H1 (cell line): ENCODE measurements at regions not wholly inside any gene's neighbourhood (a gene's known extent, or its start where the extent isn't known, plus 50 kb on each side); places are given as distances from the start of the nearest gene placed in this dataset.

Experiments
- CTCF ChIA-PET: fragments of 300-600 bp; sonication (Branson Sonifier 250); formaldehyde crosslinking; loops from one replicate; lab custom pipeline; 2021; ENCODE audit not compliant: partially characterized antibody; lab: Charles Lee
- POLR2A ChIA-PET: fragments of 300-600 bp; sonication (Branson Sonifier 250); formaldehyde crosslinking; loops from one replicate; lab custom pipeline; 2021; ENCODE audit warnings: inconsistent platforms; ENCODE audit not compliant: partially characterized antibody; lab: Charles Lee
- DNase-seq, 2 experiments: peaks; one replicate each; pipeline versions ENCODE4 v3.0.0 to v3.0.0-alpha.2; 2010 to 2022; ENCODE audit warnings: low spot score in 2 of 2, low read depth in 1 of 2, mixed read lengths in 1 of 2
- FAIRE-seq: peaks from 2 replicates; lab custom pipeline; 2011; peaks lifted over from hg19 to GRCh38; lab: Jason Lieb, UNC
- H2AFZ ChIP-seq: 2 replicates; pipeline ENCODE4 v1.8.1; 2012; ENCODE audit warnings: low read length, inconsistent platforms
- H2AK5ac ChIP-seq: 2 replicates; pipeline ENCODE4 v1.6.1; 2013; ENCODE audit warnings: low read depth, low read length
- H2BK120ac ChIP-seq: replicated peaks from 2 replicates; pipeline ENCODE3; 2013; ENCODE audit warnings: low read depth, low read length, inconsistent platforms
- H2BK12ac ChIP-seq: 2 replicates; pipeline ENCODE4 v1.6.1; 2013; ENCODE audit warnings: low read depth, low read length
- H2BK15ac ChIP-seq: 2 replicates; pipeline ENCODE4 v1.6.1; 2013; ENCODE audit warnings: low read length
- H2BK20ac ChIP-seq: 2 replicates; pipeline ENCODE4 v1.6.1; 2013; ENCODE audit warnings: low read length
- H2BK5ac ChIP-seq: 2 replicates; pipeline ENCODE4 v1.6.1; 2013; ENCODE audit warnings: low read depth, low read length
- H3K14ac ChIP-seq: 2 replicates; pipeline ENCODE4 v1.6.1; 2013; ENCODE audit warnings: inconsistent platforms; ENCODE audit not compliant: insufficient read length
- H3K18ac ChIP-seq: 2 replicates; pipeline ENCODE4 v1.6.1; 2013; ENCODE audit warnings: low read length; ENCODE audit errors: extremely low read depth
- H3K23ac ChIP-seq: 2 replicates; pipeline ENCODE4 v1.6.1; 2013; ENCODE audit warnings: inconsistent platforms; ENCODE audit not compliant: insufficient read length
- H3K23me2 ChIP-seq: 2 replicates; pipeline ENCODE4 v1.6.1; 2013; ENCODE audit warnings: low read depth, low read length
- H3K27ac ChIP-seq: 2 replicates; pipeline ENCODE4 v1.6.1; 2011; ENCODE audit warnings: low read depth, low read length, inconsistent platforms
- H3K27me3 ChIP-seq, 4 experiments: replicated peaks in 1 of 4; 1 replicate in 1 of 4; 2 replicates in 3 of 4; pipeline versions ENCODE4 v1.6.1 to v1.8.1; 2011 to 2013; ENCODE audit warnings: low read length in 3 of 4, mild to moderate bottlenecking in 3 of 4, inconsistent platforms in 2 of 4, mixed read lengths in 2 of 4, moderate library complexity in 1 of 4; ENCODE audit not compliant: control insufficient read depth in 3 of 4, insufficient read depth in 3 of 4; ENCODE audit errors: extremely low read depth in 1 of 4
- H3K36me3 ChIP-seq, 4 experiments: 2 replicates each; pipeline versions ENCODE4 v1.6.1 to v1.8.1; 2011 to 2013; ENCODE audit warnings: mild to moderate bottlenecking in 4 of 4, low read length in 3 of 4, moderate library complexity in 2 of 4, control low read depth in 1 of 4, inconsistent platforms in 1 of 4; ENCODE audit not compliant: insufficient read depth in 4 of 4, control insufficient read depth in 2 of 4
- H3K4ac ChIP-seq: replicated peaks from 2 replicates; pipeline ENCODE3; 2013; ENCODE audit warnings: low read length, low read depth, mixed read lengths, inconsistent platforms; ENCODE audit not compliant: insufficient read length
- H3K4me1 ChIP-seq, 4 experiments: replicated peaks in 1 of 4; 1 replicate in 1 of 4; 2 replicates in 3 of 4; pipeline versions ENCODE4 v1.6.1 to v1.8.1; 2011 to 2013; ENCODE audit warnings: low read length in 3 of 4, inconsistent platforms in 2 of 4, mixed read lengths in 1 of 4; ENCODE audit not compliant: insufficient read depth in 4 of 4, control insufficient read depth in 3 of 4
- H3K4me2 ChIP-seq, 2 experiments: 2 replicates each; pipeline versions ENCODE4 v1.6.1 to v1.8.1; 2011 to 2013; ENCODE audit warnings: low read depth in 2 of 2, low read length in 2 of 2, control low read depth in 1 of 2, inconsistent platforms in 1 of 2, mild to moderate bottlenecking in 1 of 2; ENCODE audit not compliant: insufficient read depth in 1 of 2
- H3K4me3 ChIP-seq, 4 experiments: fragments of 200-600, 300-600 bp in 1 of 4; sonication (generic), shearing (Covaris generic), sonication (Bioruptor Twin) in 1 of 4; 2 replicates each; pipeline versions ENCODE4 v1.5.1 to v1.8.1; 2011 to 2016; ENCODE audit warnings: low read length in 4 of 4, low read depth in 3 of 4, control low read depth in 2 of 4, inconsistent platforms in 2 of 4, mild to moderate bottlenecking in 2 of 4, mixed read lengths in 1 of 4, moderate library complexity in 1 of 4; ENCODE audit not compliant: insufficient read depth in 2 of 4; ENCODE audit errors: extremely low read depth in 1 of 4
- H3K56ac ChIP-seq: replicated peaks from 2 replicates; pipeline ENCODE3; 2013; ENCODE audit warnings: low read depth, mild to moderate bottlenecking, mixed read lengths, low read length, inconsistent platforms; ENCODE audit not compliant: insufficient read length
- H3K79me1 ChIP-seq: 2 replicates; pipeline ENCODE4 v1.6.1; 2013; ENCODE audit warnings: low read depth, low read length, control low read depth
- H3K79me2 ChIP-seq, 2 experiments: 2 replicates each; pipeline versions ENCODE4 v1.6.1 to v1.8.1; 2012 to 2013; ENCODE audit warnings: low read length in 2 of 2, mild to moderate bottlenecking in 2 of 2, inconsistent platforms in 1 of 2; ENCODE audit not compliant: insufficient read depth in 2 of 2, control insufficient read depth in 1 of 2
- H3K9ac ChIP-seq, 4 experiments: replicated peaks in 1 of 4; 1 replicate in 1 of 4; 2 replicates in 3 of 4; pipeline versions ENCODE4 v1.6.1 to v1.8.1; 2011 to 2013; ENCODE audit warnings: low read depth in 3 of 4, low read length in 3 of 4, control low read depth in 2 of 4, mild to moderate bottlenecking in 2 of 4, moderate library complexity in 2 of 4, inconsistent platforms in 1 of 4; ENCODE audit errors: extremely low read depth in 1 of 4
- H3K9me3 ChIP-seq, 2 experiments: 2 replicates each; pipeline versions ENCODE4 v1.6.1 to v1.8.1; 2012 to 2013; ENCODE audit warnings: mild to moderate bottlenecking in 2 of 2, moderate library complexity in 2 of 2, control low read depth in 1 of 2, inconsistent platforms in 1 of 2, low read depth in 1 of 2, low read length in 1 of 2, mixed read lengths in 1 of 2; ENCODE audit not compliant: insufficient read depth in 2 of 2
- H4K20me1 ChIP-seq, 2 experiments: replicated peaks in 1 of 2; 2 replicates each; pipeline versions ENCODE3 to v1.8.1; 2011 to 2013; ENCODE audit warnings: inconsistent platforms in 2 of 2, low read length in 2 of 2, mild to moderate bottlenecking in 1 of 2; ENCODE audit not compliant: insufficient read depth in 2 of 2, control insufficient read depth in 1 of 2
- H4K5ac ChIP-seq: 2 replicates; pipeline ENCODE4 v1.6.1; 2013; ENCODE audit warnings: low read length, low read depth, mixed read lengths, inconsistent platforms; ENCODE audit not compliant: insufficient read length
- H4K8ac ChIP-seq: 2 replicates; pipeline ENCODE4 v1.8.0; 2013; ENCODE audit warnings: mild to moderate bottlenecking, moderate library complexity, low read length, inconsistent platforms; ENCODE audit not compliant: insufficient read depth; ENCODE audit errors: extremely low read depth
- H4K91ac ChIP-seq: replicated peaks from 2 replicates; pipeline ENCODE3; 2013; ENCODE audit warnings: low read length, mixed read lengths, inconsistent platforms; ENCODE audit not compliant: insufficient read length
- CREB1 ChIP-seq: IDR thresholded peaks from 2 replicates; pipeline ENCODE4 v1.6.1; 2012; ENCODE audit warnings: inconsistent platforms
- EP300 ChIP-seq, 2 experiments: IDR thresholded peaks; 1 replicate in 1 of 2; 2 replicates in 1 of 2; pipeline ENCODE4 v1.6.1; 2011 to 2012; ENCODE audit warnings: low read depth in 2 of 2, low read length in 2 of 2, mild to moderate bottlenecking in 2 of 2, borderline replicate concordance in 1 of 2, inconsistent platforms in 1 of 2, moderate library complexity in 1 of 2
- EZH2 ChIP-seq: fragments of 200-600 bp; sonication (generic); IDR thresholded peaks from 2 replicates; pipeline ENCODE4 v1.7.1; 2012; ENCODE audit warnings: low read depth, mild to moderate bottlenecking, moderate library complexity, low read length, inconsistent platforms; ENCODE audit not compliant: severe bottlenecking
- JUN ChIP-seq: IDR thresholded peaks from 2 replicates; pipeline ENCODE4 v1.6.1; 2011; ENCODE audit warnings: low read depth, mild to moderate bottlenecking, improper control_type of control experiment, low read length
- MAFK ChIP-seq: IDR thresholded peaks from 2 replicates; pipeline ENCODE4 v1.6.1; 2012; ENCODE audit warnings: low read depth, mild to moderate bottlenecking, improper control_type of control experiment, low read length
- POLR2A ChIP-seq, 2 experiments: IDR thresholded peaks; 1 replicate in 1 of 2; 2 replicates in 1 of 2; pipeline ENCODE4 v1.6.1; 2011; ENCODE audit warnings: low read depth in 2 of 2, low read length in 2 of 2, mild to moderate bottlenecking in 2 of 2; ENCODE audit errors: control extremely low read depth in 1 of 2
- SAP30 ChIP-seq: fragments of 300-600 bp; sonication (generic); IDR thresholded peaks from 2 replicates; pipeline ENCODE4 v1.7.1; 2012; ENCODE audit warnings: low read length, moderate library complexity, mild to moderate bottlenecking, inconsistent platforms; ENCODE audit not compliant: insufficient read depth, insufficient replicate concordance
- SP4 ChIP-seq: IDR thresholded peaks from 2 replicates; pipeline ENCODE4 v1.6.1; 2012; ENCODE audit warnings: low read length, inconsistent platforms
- SRF ChIP-seq: IDR thresholded peaks from 2 replicates; pipeline ENCODE4 v1.6.1; 2011; ENCODE audit warnings: mild to moderate bottlenecking, low read depth, low read length, moderate library complexity
- SUZ12 ChIP-seq: fragments of 200-600 bp; sonication (generic); IDR thresholded peaks from 2 replicates; pipeline ENCODE4 v1.6.1; 2012; ENCODE audit warnings: mild to moderate bottlenecking, inconsistent platforms, low read length, moderate library complexity, mixed read lengths
- TBP ChIP-seq: IDR thresholded peaks from 2 replicates; pipeline ENCODE4 v1.6.1; 2011; ENCODE audit warnings: low read depth, low read length, improper control_type of control experiment
- TCF12 ChIP-seq: IDR thresholded peaks from 2 replicates; pipeline ENCODE4 v1.6.1; 2011; ENCODE audit warnings: low read depth, mild to moderate bottlenecking, low read length
- WGBS, 2 experiments: shearing (Covaris generic) in 1 of 2; methylation state at CpG; one replicate each; pipeline versions ENCODE4 v1.1.6 to v1.1.7; 2013 to 2015; ENCODE audit warnings: low lambda C conversion rate in 2 of 2, mixed read lengths in 2 of 2, inconsistent platforms in 1 of 2, low coverage in 1 of 2, missing lambda C conversion rate in 1 of 2; ENCODE audit not compliant: insufficient replicate concordance in 2 of 2, insufficient coverage in 1 of 2, insufficient read length in 1 of 2; ENCODE audit errors: extremely low coverage in 1 of 2, missing lambda C conversion rate in 1 of 2; 5-methylcytosine and 5-hydroxymethylcytosine counted together

- whole genome bisulfite sequencing, 2 experiments = 1% methylated on average over 47 of the region's 50 CpGs; no CpG with 5 or more reads in 1 of the 2 experiments
- CTCF ChIA-PET = interaction anchor here (0.6 to 5.2 kb wide), 21 partner anchors 9 to 473 kb away, joined by 3 to 50 read pairs (median 4); no protein-coding TSS in a partner anchor
- H3K9me3 ChIP-seq = no peaks in the 10 kb centered on the region
- peak overlapping the region; percentile 97 for H2BK12ac ChIP-seq
- DNase-seq (peak; percentile 85 to 91), FAIRE-seq (no peak)
- peaks cover 0 to 2% of the 10 kb centered on the region in 2 experiments for H4K20me1 ChIP-seq
- H3K79me2 ChIP-seq = no peaks in the 10 kb centered on the region
- H3K23me2 ChIP-seq = peaks cover 11% of the 10 kb centered on the region
- peak overlapping the region; percentile 93 for H3K27ac ChIP-seq
- H4K91ac ChIP-seq = peak overlapping the region; percentile 93
- H3K4ac ChIP-seq = peak overlapping the region; percentile 1
- H3K56ac ChIP-seq = peak overlapping the region; percentile 12
- peak overlapping the region; percentile 98 for H2AFZ ChIP-seq
- H3K18ac ChIP-seq = peak overlapping the region; percentile 92
- H2AK5ac ChIP-seq = peak overlapping the region; percentile 45; the same call in 1 of the 2 replicates
- peak overlapping the region; percentile 78 to 88 (median 82) for H3K9ac ChIP-seq
- H3K14ac ChIP-seq = no peak overlapping the region
- peaks cover 9 to 15% (median 13%) of the 10 kb centered on the region in 4 experiments; a peak in 6 of 7 replicates for H3K4me1 ChIP-seq
- peak overlapping the region; percentile 70 to 98 (median 89) for H3K4me3 ChIP-seq
- H3K27me3 ChIP-seq = no peaks in the 10 kb centered on the region
- no peaks in the 10 kb centered on the region; the same call in 1 of the 2 replicates for H3K79me1 ChIP-seq
- H2BK120ac ChIP-seq = peak overlapping the region; percentile 62
- H2BK15ac ChIP-seq = peak overlapping the region; percentile 90
- peak overlapping the region; percentile 95 for H2BK5ac ChIP-seq
- H3K4me2 ChIP-seq = peak overlapping the region; percentile 96 to 99
- no peaks in the 10 kb centered on the region for H3K36me3 ChIP-seq
- H4K5ac ChIP-seq = peak overlapping the region; percentile 83
- H3K23ac ChIP-seq = no peak overlapping the region
- peak overlapping the region; percentile 69; the same call in 1 of the 2 replicates for H4K8ac ChIP-seq
- H2BK20ac ChIP-seq = peak overlapping the region; percentile 81; the same call in 1 of the 2 replicates
- POLR2A ChIA-PET = interaction anchor here (0.9 to 2.8 kb wide), 17 partner anchors 9 to 132 kb away, joined by 3 to 27 read pairs (median 5); partner anchors contain the start of gene NIPBL
- TF ChIP-seq EZH2 = no peak
- peak; percentile 66 to 94; a peak in 2 of 3 replicates for TF ChIP-seq EP300 (IDR thresholded peaks at IDR 0.05; ENCODE audit: borderline replicate concordance in 1 of 2, low read depth in 2 of 2, low read length in 2 of 2)
- peak; percentile 79 for TF ChIP-seq SAP30
- no peak for TF ChIP-seq SUZ12
- TF ChIP-seq JUN = no peak
- TF ChIP-seq SRF = 0 out of 2 replicates have a peak, but pooled peaks have one; percentile 29
- 0 out of 2 replicates have a peak, but pooled peaks have one; percentile 18 for TF ChIP-seq SP4
- TF ChIP-seq POLR2A (IDR thresholded peaks at IDR 0.05; ENCODE audit: control extremely low read depth in 1 of 2, low read depth in 2 of 2, low read length in 2 of 2) = peak; percentile 53 to 58
- peak; percentile 52; the same call in 1 of the 2 replicates for TF ChIP-seq CREB1
- peak; percentile 96 for TF ChIP-seq TCF12
- peak; percentile 83 for TF ChIP-seq TBP
- TF ChIP-seq MAFK = no peak
Observed at GRCh38 chr5:36744773-36745589, 131.6 kb upstream of the NIPBL start.
